LNCaP clone FGC (cell line): ENCODE measurements at regions not wholly inside any gene's neighbourhood (a gene's known extent, or its start where the extent isn't known, plus 50 kb on each side); places are given as distances from the start of the nearest gene placed in this dataset.
"Not testable (repeated sequence)": the region's sequence is repeated elsewhere in the genome, so short reads cannot be mapped to it uniquely, and the experiment has no call there.

ENCODE experiments used
- DNase-seq: peaks from one replicate; pipeline ENCODE4 v3.0.0-alpha.2; 2011; ENCODE audit warnings: low read depth
- H3K4me3 ChIP-seq: 2 replicates; pipeline ENCODE4 v1.5.1; 2011; ENCODE audit warnings: mild to moderate bottlenecking, low read depth, low read length, control low read depth
- CTCF ChIP-seq: IDR thresholded peaks from 2 replicates; pipeline ENCODE4 v1.5.1; 2012; ENCODE audit warnings: mild to moderate bottlenecking; ENCODE audit not compliant: control insufficient read depth, insufficient read depth; ENCODE audit errors: extremely low read depth

DNA sequence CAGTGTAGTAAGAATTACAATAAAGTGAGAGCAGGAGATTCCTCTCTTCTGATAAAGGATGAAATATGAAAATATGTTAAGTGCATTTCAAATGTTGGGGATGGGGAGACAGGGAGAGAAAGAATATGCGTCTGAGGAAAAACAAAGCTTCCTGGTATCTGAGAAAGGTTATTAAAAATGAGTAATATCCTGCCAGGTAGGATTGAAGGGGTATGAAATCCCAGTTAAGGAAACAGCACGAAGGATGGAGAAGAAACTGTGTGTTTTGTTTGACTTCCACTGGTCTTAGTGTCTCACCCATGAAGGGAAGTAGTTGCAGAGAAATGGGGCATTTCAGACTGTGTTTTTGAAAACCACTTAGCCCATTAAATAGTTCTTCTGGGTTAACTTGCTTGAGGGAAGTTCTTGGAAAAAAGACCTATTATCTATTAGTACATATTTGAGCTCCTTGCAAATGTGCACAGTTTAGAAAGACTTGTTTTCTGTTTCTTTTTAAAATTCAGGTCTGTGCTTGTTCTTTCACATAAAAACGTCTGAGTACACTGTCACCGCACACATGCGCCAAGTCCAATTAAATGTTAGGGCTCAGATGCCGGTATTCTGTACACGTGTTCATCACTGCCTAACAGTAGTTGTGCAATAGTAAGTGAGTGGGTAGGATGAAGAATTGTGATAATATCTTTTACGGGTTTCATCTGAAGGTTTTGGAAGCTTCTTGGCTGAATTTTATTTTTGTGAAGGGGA is 196.1 kb upstream of the P2RY1 start:
- H3K4me3 ChIP-seq, result no peak overlapping the region
- no peak for TF ChIP-seq CTCF
- peak; percentile 28 for DNase-seq

- H3K4me3 ChIP-seq, result no peak overlapping the region
- no peak for DNase-seq
- no peak for TF ChIP-seq CTCF
These were observed 193.7 kb upstream of the P2RY1 start for GRCh38 chr3:152641198-152641597.

DNA sequence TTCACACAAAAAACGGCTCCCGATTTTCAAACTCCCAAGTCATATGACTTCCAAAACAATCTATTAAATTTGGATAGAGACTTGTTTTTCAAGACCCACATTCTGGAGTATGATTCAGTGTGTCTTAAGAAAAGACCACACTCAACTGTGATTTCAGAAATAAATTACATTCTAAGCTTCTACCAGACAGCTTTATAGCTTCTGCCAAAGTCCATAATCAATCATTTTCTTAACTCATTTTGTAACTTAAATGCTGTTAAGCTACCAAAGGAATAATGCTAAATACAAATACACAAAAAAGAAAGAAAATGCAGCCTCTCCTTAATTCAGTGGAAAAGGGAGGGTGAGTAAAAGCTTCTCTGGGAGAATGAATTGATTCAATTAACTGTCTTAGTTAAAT is 192.3 kb upstream of the P2RY1 start:
- no peak for TF ChIP-seq CTCF
- no peak overlapping the region for H3K4me3 ChIP-seq
- DNase-seq, result no peak

DNA sequence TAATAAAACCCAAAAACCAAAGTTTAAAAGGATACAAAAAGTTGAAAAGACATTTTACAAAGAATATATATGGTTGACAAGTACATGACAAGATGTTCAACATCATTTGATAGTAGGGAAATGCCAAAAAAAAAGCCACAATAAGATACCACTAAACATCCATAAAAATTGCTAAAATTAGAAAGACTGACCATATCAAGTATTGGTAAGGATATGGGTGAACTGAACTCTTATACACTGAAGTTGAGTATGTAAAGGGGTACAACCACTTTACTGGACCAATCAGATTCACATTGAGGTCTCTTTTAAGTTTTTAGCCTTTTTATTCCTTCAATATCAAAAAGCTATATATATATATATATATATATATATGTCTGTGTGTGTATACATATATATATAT is 190.5 kb upstream of the P2RY1 start:
- TF ChIP-seq CTCF, result no peak
- no peak overlapping the region for H3K4me3 ChIP-seq
- DNase-seq, result no peak

DNA sequence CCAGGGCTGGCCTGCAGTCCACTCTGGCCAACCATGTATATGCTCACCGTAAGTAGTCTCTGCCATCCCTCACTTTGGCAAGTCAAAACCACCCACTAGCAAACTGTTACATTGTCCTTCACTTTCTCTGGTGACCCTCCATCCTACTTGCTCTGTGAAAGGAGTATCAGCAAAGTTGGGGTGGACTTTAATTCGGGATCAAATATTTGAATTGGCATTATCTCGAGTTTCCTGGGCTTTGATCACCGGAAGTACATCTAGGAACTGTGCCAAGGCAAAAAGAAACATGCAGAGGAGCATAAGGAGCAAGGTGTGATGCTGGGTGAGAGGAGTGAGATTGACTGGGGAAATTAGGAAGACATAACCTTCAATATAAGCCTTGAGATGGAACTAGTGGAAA is 188.9 kb upstream of the P2RY1 start:
- DNase-seq, result no peak
- no peak overlapping the region for H3K4me3 ChIP-seq
- no peak for TF ChIP-seq CTCF

DNA sequence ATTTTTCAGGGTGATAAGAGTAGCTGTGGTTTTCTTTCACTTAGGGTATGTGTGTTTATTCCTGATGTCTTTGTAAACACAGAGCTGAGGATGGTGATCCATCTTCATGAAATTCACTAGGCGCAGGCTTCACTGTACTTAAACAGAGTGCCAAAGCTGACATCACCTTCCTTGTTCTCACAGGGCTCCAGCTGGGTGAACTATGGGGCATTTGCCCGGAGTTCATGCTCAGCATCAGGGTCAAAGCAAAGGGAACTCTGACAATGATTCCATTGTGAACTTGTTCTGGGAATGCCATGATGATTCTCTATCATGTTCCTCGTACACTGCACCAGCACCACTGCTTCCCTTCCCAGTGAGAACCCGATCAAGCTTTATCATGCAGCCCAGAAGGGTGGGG is 184.8 kb upstream of the P2RY1 start:
- no peak for DNase-seq
- no peak for TF ChIP-seq CTCF
- H3K4me3 ChIP-seq, result no peak overlapping the region

GRCh38 chr3:152650923-152651322 is 184.0 kb upstream of the P2RY1 start:
- H3K4me3 ChIP-seq, DNase-seq: not testable (repeated sequence)
